ENCODE measurements at regions not wholly inside any gene's neighbourhood (a gene's known extent, or its start where the extent isn't known, plus 50 kb on each side); places are given as distances from the start of the nearest gene placed in this dataset.
"Not testable (repeated sequence)": the region's sequence is repeated elsewhere in the genome, so short reads cannot be mapped to it uniquely, and the experiment has no call there.

- H3K4me3 ChIP-seq (ENCODE audit: low read depth, low read length); H3K9ac ChIP-seq (ENCODE audit: low read length); H3K9me3 ChIP-seq (ENCODE audit: control insufficient read depth, insufficient read depth, low read depth, low read length); H3K27ac ChIP-seq (ENCODE audit: low read depth, low read length); H3K36me3 ChIP-seq (ENCODE audit: control insufficient read depth, insufficient read depth, low read length); H3K4me1 ChIP-seq (ENCODE audit: control insufficient read depth, insufficient read depth, low read length); H3K27me3 ChIP-seq (ENCODE audit: control insufficient read depth, insufficient read depth, low read length): not testable (repeated sequence)
Measured at GRCh38 chr4:189734648-189735267, 205.9 kb upstream of the FRG1 start.

- not testable (repeated sequence) for H3K27me3 ChIP-seq (ENCODE audit: control insufficient read depth, insufficient read depth, low read length); H3K9ac ChIP-seq (ENCODE audit: low read length); H3K4me1 ChIP-seq (ENCODE audit: control insufficient read depth, insufficient read depth, low read length); H3K4me3 ChIP-seq (ENCODE audit: low read depth, low read length); H3K9me3 ChIP-seq (ENCODE audit: control insufficient read depth, insufficient read depth, low read depth, low read length); H3K27ac ChIP-seq (ENCODE audit: low read depth, low read length); H3K36me3 ChIP-seq (ENCODE audit: control insufficient read depth, insufficient read depth, low read length)
Measured at GRCh38 chr4:189736656-189737055, 204.0 kb upstream of the FRG1 start.

- H3K4me1 ChIP-seq (ENCODE audit: control insufficient read depth, insufficient read depth, low read length); H3K27me3 ChIP-seq (ENCODE audit: control insufficient read depth, insufficient read depth, low read length); H3K4me3 ChIP-seq (ENCODE audit: low read depth, low read length); H3K36me3 ChIP-seq (ENCODE audit: control insufficient read depth, insufficient read depth, low read length); H3K9me3 ChIP-seq (ENCODE audit: control insufficient read depth, insufficient read depth, low read depth, low read length); H3K9ac ChIP-seq (ENCODE audit: low read length); H3K27ac ChIP-seq (ENCODE audit: low read depth, low read length): not testable (repeated sequence)
Measured at GRCh38 chr4:189740118-189740517, 200.6 kb upstream of the FRG1 start.

GRCh38 chr4:189740873-189741272, 199.8 kb upstream of the FRG1 start:
- Histone ChIP-seq H3K4me3 (ENCODE audit: low read depth, low read length) (no peak overlapping the region), H3K9ac (ENCODE audit: low read length) (no peak overlapping the region), H3K27ac (ENCODE audit: low read depth, low read length) (no peak overlapping the region), H3K36me3 (ENCODE audit: control insufficient read depth, insufficient read depth, low read length) (no peaks in the 10 kb centered on the region), H3K27me3 (ENCODE audit: control insufficient read depth, insufficient read depth, low read length) (no peaks in the 10 kb centered on the region), H3K9me3 (ENCODE audit: control insufficient read depth, insufficient read depth, low read depth, low read length) (0 out of 2 replicates have a peak, but pooled peaks cover 2% of the 10 kb centered on the region), H3K4me1 (ENCODE audit: control insufficient read depth, insufficient read depth, low read length) (no peaks in the 10 kb centered on the region)

- not testable (repeated sequence) for H3K27me3 ChIP-seq (ENCODE audit: control insufficient read depth, insufficient read depth, low read length); H3K4me1 ChIP-seq (ENCODE audit: control insufficient read depth, insufficient read depth, low read length); H3K4me3 ChIP-seq (ENCODE audit: low read depth, low read length); H3K9ac ChIP-seq (ENCODE audit: low read length); H3K36me3 ChIP-seq (ENCODE audit: control insufficient read depth, insufficient read depth, low read length); H3K27ac ChIP-seq (ENCODE audit: low read depth, low read length)
- peaks cover 19% of the 10 kb centered on the region for H3K9me3 ChIP-seq (ENCODE audit: control insufficient read depth, insufficient read depth, low read depth, low read length)
Measured at GRCh38 chr4:189753092-189753491, 187.6 kb upstream of the FRG1 start.

GRCh38 chr4:189763583-189763982, 177.1 kb upstream of the FRG1 start:
- Histone ChIP-seq H3K9ac (ENCODE audit: low read length) (no peak overlapping the region), H3K4me1 (ENCODE audit: control insufficient read depth, insufficient read depth, low read length) (no peaks in the 10 kb centered on the region; the same call in 1 of the 2 replicates), H3K27me3 (ENCODE audit: control insufficient read depth, insufficient read depth, low read length) (no peaks in the 10 kb centered on the region), H3K36me3 (ENCODE audit: control insufficient read depth, insufficient read depth, low read length) (no peaks in the 10 kb centered on the region), H3K9me3 (ENCODE audit: control insufficient read depth, insufficient read depth, low read depth, low read length) (0 out of 2 replicates have a peak, but pooled peaks cover 5% of the 10 kb centered on the region), H3K4me3 (ENCODE audit: low read depth, low read length) (no peak overlapping the region), H3K27ac (ENCODE audit: low read depth, low read length) (no peak overlapping the region)

GRCh38 chr4:189765301-189765700, 175.4 kb upstream of the FRG1 start:
- no peak overlapping the region for H3K4me3 ChIP-seq (ENCODE audit: low read depth, low read length)
- H3K9ac ChIP-seq (ENCODE audit: low read length), result no peak overlapping the region
- H3K27me3 ChIP-seq (ENCODE audit: control insufficient read depth, insufficient read depth, low read length), result no peaks in the 10 kb centered on the region
- no peaks in the 10 kb centered on the region; the same call in 1 of the 2 replicates for H3K4me1 ChIP-seq (ENCODE audit: control insufficient read depth, insufficient read depth, low read length)
- 0 out of 2 replicates have a peak, but pooled peaks cover 5% of the 10 kb centered on the region for H3K9me3 ChIP-seq (ENCODE audit: control insufficient read depth, insufficient read depth, low read depth, low read length)
- no peak overlapping the region for H3K27ac ChIP-seq (ENCODE audit: low read depth, low read length)
- H3K36me3 ChIP-seq (ENCODE audit: control insufficient read depth, insufficient read depth, low read length), result no peaks in the 10 kb centered on the region

- H3K27me3 ChIP-seq (ENCODE audit: control insufficient read depth, insufficient read depth, low read length), result no peaks in the 10 kb centered on the region
- H3K27ac ChIP-seq (ENCODE audit: low read depth, low read length), result no peak overlapping the region
- H3K36me3 ChIP-seq (ENCODE audit: control insufficient read depth, insufficient read depth, low read length), result no peaks in the 10 kb centered on the region
- H3K9me3 ChIP-seq (ENCODE audit: control insufficient read depth, insufficient read depth, low read depth, low read length), result 0 out of 2 replicates have a peak, but pooled peaks cover 5% of the 10 kb centered on the region
- no peak overlapping the region for H3K9ac ChIP-seq (ENCODE audit: low read length)
- H3K4me1 ChIP-seq (ENCODE audit: control insufficient read depth, insufficient read depth, low read length), result no peaks in the 10 kb centered on the region; the same call in 1 of the 2 replicates
- no peak overlapping the region for H3K4me3 ChIP-seq (ENCODE audit: low read depth, low read length)
Measured at GRCh38 chr4:189765736-189766135, 174.9 kb upstream of the FRG1 start.

GRCh38 chr4:189767941-189768340, 172.7 kb upstream of the FRG1 start:
- Histone ChIP-seq H3K4me1 (ENCODE audit: control insufficient read depth, insufficient read depth, low read length) (no peaks in the 10 kb centered on the region; the same call in 1 of the 2 replicates), H3K27me3 (ENCODE audit: control insufficient read depth, insufficient read depth, low read length) (no peaks in the 10 kb centered on the region), H3K36me3 (ENCODE audit: control insufficient read depth, insufficient read depth, low read length) (no peaks in the 10 kb centered on the region), H3K9ac (ENCODE audit: low read length) (no peak overlapping the region), H3K4me3 (ENCODE audit: low read depth, low read length) (no peak overlapping the region), H3K9me3 (ENCODE audit: control insufficient read depth, insufficient read depth, low read depth, low read length) (no peaks in the 10 kb centered on the region), H3K27ac (ENCODE audit: low read depth, low read length) (no peak overlapping the region)

- Histone ChIP-seq H3K9ac (ENCODE audit: low read length) (no peak overlapping the region), H3K4me1 (ENCODE audit: control insufficient read depth, insufficient read depth, low read length) (no peaks in the 10 kb centered on the region; the same call in 1 of the 2 replicates), H3K36me3 (ENCODE audit: control insufficient read depth, insufficient read depth, low read length) (no peaks in the 10 kb centered on the region), H3K9me3 (ENCODE audit: control insufficient read depth, insufficient read depth, low read depth, low read length) (no peaks in the 10 kb centered on the region), H3K27me3 (ENCODE audit: control insufficient read depth, insufficient read depth, low read length) (no peaks in the 10 kb centered on the region), H3K4me3 (ENCODE audit: low read depth, low read length) (peak overlapping the region; percentile 30), H3K27ac (ENCODE audit: low read depth, low read length) (no peak overlapping the region)
Measured at GRCh38 chr4:189769131-189769530, 171.5 kb upstream of the FRG1 start.

- Histone ChIP-seq H3K4me3 (ENCODE audit: low read depth, low read length) (no peak overlapping the region), H3K27ac (ENCODE audit: low read depth, low read length) (no peak overlapping the region), H3K27me3 (ENCODE audit: control insufficient read depth, insufficient read depth, low read length) (no peaks in the 10 kb centered on the region), H3K9me3 (ENCODE audit: control insufficient read depth, insufficient read depth, low read depth, low read length) (no peaks in the 10 kb centered on the region), H3K36me3 (ENCODE audit: control insufficient read depth, insufficient read depth, low read length) (no peaks in the 10 kb centered on the region), H3K4me1 (ENCODE audit: control insufficient read depth, insufficient read depth, low read length) (no peaks in the 10 kb centered on the region; the same call in 1 of the 2 replicates), H3K9ac (ENCODE audit: low read length) (no peak overlapping the region)
Measured at GRCh38 chr4:189771696-189772361, 168.8 kb upstream of the FRG1 start.
